GM12878 (cell line): ENCODE measurements at regions not wholly inside any gene's neighbourhood (a gene's known extent, or its start where the extent isn't known, plus 50 kb on each side); places are given as distances from the start of the nearest gene placed in this dataset.

ENCODE experiments used
- ATAC-seq: fragments of 200-7000 bp; cut with Tn5 transposase; 3 replicates; pipeline ENCODE4 v1.9.1; 2020; ENCODE audit warnings: mild to moderate bottlenecking, moderate library complexity
- BruUV-seq: library from RNA; stranded (reverse); fragments of 400-500 nt; replicated peaks from 2 replicates; lab custom pipeline; 2021; lab: Mats Ljungman, UMichigan
- CTCF ChIA-PET: fragments of 300-600 bp; sonication (Branson Sonifier 250); formaldehyde crosslinking; extraction: SDS; loops from one replicate; lab custom pipeline; 2021; ENCODE audit warnings: inconsistent platforms; lab: Yijun Ruan, JAX
- POLR2A ChIA-PET: fragments of 350-600 bp; formaldehyde crosslinking; extraction: SDS; loops from one replicate; lab custom pipeline; 2021; ENCODE audit warnings: inconsistent platforms; lab: Charles Lee
- RAD21 ChIA-PET: fragments of 300-600 bp; sonication (Branson Sonifier 250); formaldehyde crosslinking; loops from one replicate; lab custom pipeline; 2023; ENCODE audit warnings: antibody characterized with exemption; ENCODE audit not compliant: unreplicated experiment; lab: Charles Lee
- SMC1A ChIA-PET: fragments of 300-600 bp; sonication (Branson Sonifier 250); formaldehyde crosslinking; loops from one replicate; lab custom pipeline; 2023; ENCODE audit not compliant: unreplicated experiment, uncharacterized antibody; lab: Charles Lee
- DNase-seq: peaks from one replicate; pipeline ENCODE4 v3.0.0-alpha.2; 2011; ENCODE audit warnings: low read depth, low spot score
- FAIRE-seq: peaks from 3 replicates; lab custom pipeline; 2011; peaks lifted over from hg19 to GRCh38; lab: Jason Lieb, UNC
- H2AFZ ChIP-seq: 2 replicates; pipeline ENCODE4 v1.6.0; 2011; ENCODE audit warnings: low read depth, low read length, control low read depth; ENCODE audit not compliant: control insufficient read depth
- H3K27ac ChIP-seq: 2 replicates; pipeline ENCODE4 v1.5.1; 2011; ENCODE audit warnings: control low read depth; ENCODE audit not compliant: control insufficient read depth, insufficient read depth
- H3K27me3 ChIP-seq, 2 experiments: replicated peaks in 1 of 2; 2 replicates each; pipeline versions ENCODE4 v1.6.0 to v1.6.1; 2011; ENCODE audit warnings: low read length in 1 of 2; ENCODE audit not compliant: control insufficient read depth in 2 of 2, insufficient read depth in 2 of 2
- H3K36me3 ChIP-seq, 2 experiments: 2 replicates each; pipeline ENCODE4 v1.5.1; 2011; ENCODE audit warnings: low read length in 1 of 2; ENCODE audit not compliant: control insufficient read depth in 2 of 2, insufficient read depth in 2 of 2
- H3K4me1 ChIP-seq: 2 replicates; pipeline ENCODE4 v1.6.1; 2011; ENCODE audit warnings: mild to moderate bottlenecking, low read length, moderate library complexity, mixed read lengths; ENCODE audit not compliant: control insufficient read depth, insufficient read depth
- H3K4me2 ChIP-seq: 2 replicates; pipeline ENCODE4 v1.6.0; 2011; ENCODE audit warnings: control low read depth; ENCODE audit not compliant: control insufficient read depth, insufficient read depth
- H3K4me3 ChIP-seq: fragments of 200-600 bp; sonication (generic); 2 replicates; pipeline ENCODE4 v1.5.1; 2016
- H3K79me2 ChIP-seq: 2 replicates; pipeline ENCODE4 v1.6.0; 2011; ENCODE audit warnings: low read length; ENCODE audit not compliant: control insufficient read depth, insufficient read depth
- H3K9ac ChIP-seq: 2 replicates; pipeline ENCODE4 v1.8.0; 2011; ENCODE audit warnings: low read length, control low read depth, mixed read lengths; ENCODE audit not compliant: control insufficient read depth, insufficient read depth
- H3K9me3 ChIP-seq: replicated peaks from 3 replicates; pipeline ENCODE4 v1.5.1; 2011; ENCODE audit warnings: mild to moderate bottlenecking, low read length; ENCODE audit not compliant: control insufficient read depth, insufficient read depth
- H4K20me1 ChIP-seq: 2 replicates; pipeline ENCODE4 v1.6.0; 2011; ENCODE audit not compliant: control insufficient read depth, insufficient read depth
- BRCA1 ChIP-seq: IDR thresholded peaks from 2 replicates; pipeline ENCODE4 v1.6.1; 2011; ENCODE audit warnings: low read depth, low read length, improper control_type of control experiment
- CEBPB ChIP-seq, 2 experiments: fragments of 150-350 bp in 1 of 2; IDR thresholded peaks; 2 replicates each; pipeline ENCODE4 v1.6.1; 2012 to 2014; ENCODE audit warnings: low read depth in 2 of 2, low read length in 2 of 2, borderline replicate concordance in 1 of 2, inconsistent platforms in 1 of 2
- HCFC1 ChIP-seq: fragments of 150-350 bp; IDR thresholded peaks from 2 replicates; pipeline ENCODE4 v1.6.1; 2014; ENCODE audit warnings: low read length
- MYB ChIP-seq: fragments of 150-350 bp; IDR thresholded peaks from 2 replicates; pipeline ENCODE4 v1.6.1; 2014; ENCODE audit warnings: mild to moderate bottlenecking, low read depth, low read length, borderline replicate concordance
- NFYA ChIP-seq: IDR thresholded peaks from 2 replicates; pipeline ENCODE4 v1.6.1; 2011; ENCODE audit warnings: low read depth, mild to moderate bottlenecking, low read length, improper control_type of control experiment, borderline replicate concordance
- NRF1 ChIP-seq: conservative IDR thresholded peaks from 2 replicates; pipeline ENCODE4 v1.6.1; 2011; ENCODE audit warnings: mild to moderate bottlenecking, low read depth, low read length, improper control_type of control experiment
- PAX8 ChIP-seq: fragments of 450-650 bp; IDR thresholded peaks from 2 replicates; pipeline ENCODE4 v1.6.1; 2017; ENCODE audit warnings: mild to moderate bottlenecking, moderate library complexity
- SIN3A ChIP-seq: IDR thresholded peaks from 2 replicates; pipeline ENCODE4 v1.6.1; 2012; ENCODE audit warnings: low read depth, low read length, improper control_type of control experiment
- TCF12 ChIP-seq: IDR thresholded peaks from 2 replicates; pipeline ENCODE4 v1.6.1; 2011; ENCODE audit warnings: low read depth, mild to moderate bottlenecking, low read length
- ZBED1 ChIP-seq: IDR thresholded peaks from 2 replicates; pipeline ENCODE4 v1.6.1; 2016; ENCODE audit warnings: borderline replicate concordance
- ZNF207 ChIP-seq: fragments of 450-650 bp; IDR thresholded peaks from 2 replicates; pipeline ENCODE4 v1.6.1; 2014; ENCODE audit warnings: antibody characterized with exemption, mild to moderate bottlenecking, borderline replicate concordance
- ZNF24 ChIP-seq: fragments of 450-650 bp; IDR thresholded peaks from 2 replicates; pipeline ENCODE4 v1.6.1; 2017; ENCODE audit warnings: antibody characterized with exemption, mild to moderate bottlenecking
- WGBS: methylation state at CpG from one replicate; pipeline ENCODE4 v1.1.6; 2016; ENCODE audit warnings: low lambda C conversion rate; ENCODE audit not compliant: insufficient replicate concordance, insufficient coverage; ENCODE audit errors: missing lambda C conversion rate; 5-methylcytosine and 5-hydroxymethylcytosine counted together
- in situ Hi-C: fragments of 300-500 bp; cut with MboI; formaldehyde crosslinking; loops from 9 replicates; pipeline ENCODE4 v1.14.3; 2018; ENCODE audit warnings: mixed read lengths
- intact Hi-C: fragments of 100-400 bp; cut with micrococcal nuclease; formaldehyde crosslinking; loops from one replicate; pipeline ENCODE4 v1.14.2; 2022; ENCODE audit not compliant: unreplicated experiment
- TF ChIP-seq, protein P1 (sequence below): IDR thresholded peaks from 2 replicates; pipeline ENCODE4 v1.6.1; 2011; ENCODE audit warnings: mild to moderate bottlenecking, low read depth, low read length, moderate library complexity; ENCODE audit not compliant: insufficient replicate concordance
- TF ChIP-seq, protein P2 (sequence below): fragments of 450-650 bp; IDR thresholded peaks from 2 replicates; pipeline ENCODE4 v1.6.1; 2016; ENCODE audit warnings: mild to moderate bottlenecking
- TF ChIP-seq, protein P3 (sequence below): fragments of 450-650 bp; IDR thresholded peaks from 2 replicates; pipeline ENCODE4 v1.6.1; 2018; ENCODE audit warnings: borderline replicate concordance, mild to moderate bottlenecking; ENCODE audit not compliant: partially characterized antibody
- TF ChIP-seq, protein P4 (sequence below): IDR thresholded peaks from 2 replicates; pipeline ENCODE4 v1.6.1; 2011; ENCODE audit warnings: borderline replicate concordance, low read depth, mild to moderate bottlenecking, moderate library complexity, low read length; ENCODE audit not compliant: insufficient read depth, poor library complexity, severe bottlenecking
- TF ChIP-seq, protein P5 (sequence below): IDR thresholded peaks from 2 replicates; pipeline ENCODE4 v1.6.1; 2012; ENCODE audit warnings: low read depth, low read length, improper control_type of control experiment

DNA sequence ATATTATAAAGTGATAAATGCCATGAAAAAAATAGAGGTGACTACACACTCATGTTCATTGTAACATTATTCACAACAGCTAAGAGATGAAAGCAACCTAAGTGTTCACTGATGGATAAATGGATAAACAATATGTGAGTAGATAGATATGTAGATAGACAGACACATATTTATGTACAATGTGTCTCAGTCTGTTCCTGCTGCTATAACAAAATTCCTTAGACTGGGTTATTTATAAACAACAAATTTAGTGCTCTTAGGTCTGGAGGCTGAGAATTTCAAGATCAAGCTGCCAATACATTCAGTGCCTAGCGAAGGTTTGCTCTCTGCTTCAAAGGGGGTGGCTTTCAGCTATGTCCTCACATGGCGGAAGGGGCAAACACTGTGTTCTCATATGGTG is 312.5 kb downstream of the ZNF621 start:
- Histone ChIP-seq H2AFZ (no peak overlapping the region), H3K4me2 (no peak overlapping the region), H3K36me3 (no peaks in the 10 kb centered on the region), H3K27ac (no peak overlapping the region), H3K9ac (no peak overlapping the region), H3K4me3 (no peak overlapping the region), H3K79me2 (no peaks in the 10 kb centered on the region), H4K20me1 (no peaks in the 10 kb centered on the region), H3K4me1 (no peaks in the 10 kb centered on the region), H3K27me3 (no peaks in the 10 kb centered on the region), H3K9me3 (no peaks in the 10 kb centered on the region; the same call in 2 of the 3 replicates)
- ATAC-seq (no peak), DNase-seq (no peak), FAIRE-seq (no peak)
- in situ Hi-C loops (no loop called here), intact Hi-C loops (no loop called here)
- ChIA-PET POLR2A (no interaction called here), RAD21 (no interaction called here), SMC1A (interaction anchor here (1.0 to 1.9 kb wide), 3 partner anchors 9 to 13 kb away, joined by 4 to 5 read pairs (median 5); no protein-coding TSS in a partner anchor)
- WGBS = 73% methylated on average over 2 of the region's 2 CpGs
- TF ChIP-seq ZNF24 = no peak
- TF ChIP-seq NRF1 = no peak
- no peak for TF ChIP-seq PAX8
- TF ChIP-seq SIN3A = no peak
- TF ChIP-seq HCFC1 = no peak
- no peak for TF ChIP-seq MYB
- no peak for TF ChIP-seq ZNF207
- TF ChIP-seq, protein P1, sequence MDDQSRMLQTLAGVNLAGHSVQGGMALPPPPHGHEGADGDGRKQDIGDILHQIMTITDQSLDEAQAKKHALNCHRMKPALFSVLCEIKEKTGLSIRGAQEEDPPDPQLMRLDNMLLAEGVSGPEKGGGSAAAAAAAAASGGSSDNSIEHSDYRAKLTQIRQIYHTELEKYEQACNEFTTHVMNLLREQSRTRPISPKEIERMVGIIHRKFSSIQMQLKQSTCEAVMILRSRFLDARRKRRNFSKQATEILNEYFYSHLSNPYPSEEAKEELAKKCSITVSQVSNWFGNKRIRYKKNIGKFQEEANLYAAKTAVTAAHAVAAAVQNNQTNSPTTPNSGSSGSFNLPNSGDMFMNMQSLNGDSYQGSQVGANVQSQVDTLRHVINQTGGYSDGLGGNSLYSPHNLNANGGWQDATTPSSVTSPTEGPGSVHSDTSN = no peak
- no peak for TF ChIP-seq BRCA1
- no peak for TF ChIP-seq ZBED1
- TF ChIP-seq, protein P2, sequence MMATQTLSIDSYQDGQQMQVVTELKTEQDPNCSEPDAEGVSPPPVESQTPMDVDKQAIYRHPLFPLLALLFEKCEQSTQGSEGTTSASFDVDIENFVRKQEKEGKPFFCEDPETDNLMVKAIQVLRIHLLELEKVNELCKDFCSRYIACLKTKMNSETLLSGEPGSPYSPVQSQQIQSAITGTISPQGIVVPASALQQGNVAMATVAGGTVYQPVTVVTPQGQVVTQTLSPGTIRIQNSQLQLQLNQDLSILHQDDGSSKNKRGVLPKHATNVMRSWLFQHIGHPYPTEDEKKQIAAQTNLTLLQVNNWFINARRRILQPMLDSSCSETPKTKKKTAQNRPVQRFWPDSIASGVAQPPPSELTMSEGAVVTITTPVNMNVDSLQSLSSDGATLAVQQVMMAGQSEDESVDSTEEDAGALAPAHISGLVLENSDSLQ = no peak
- no peak for TF ChIP-seq CEBPB (IDR thresholded peaks at IDR 0.05; ENCODE audit: borderline replicate concordance in 1 of 2, low read depth in 2 of 2, low read length in 2 of 2)
- TF ChIP-seq, protein P3, sequence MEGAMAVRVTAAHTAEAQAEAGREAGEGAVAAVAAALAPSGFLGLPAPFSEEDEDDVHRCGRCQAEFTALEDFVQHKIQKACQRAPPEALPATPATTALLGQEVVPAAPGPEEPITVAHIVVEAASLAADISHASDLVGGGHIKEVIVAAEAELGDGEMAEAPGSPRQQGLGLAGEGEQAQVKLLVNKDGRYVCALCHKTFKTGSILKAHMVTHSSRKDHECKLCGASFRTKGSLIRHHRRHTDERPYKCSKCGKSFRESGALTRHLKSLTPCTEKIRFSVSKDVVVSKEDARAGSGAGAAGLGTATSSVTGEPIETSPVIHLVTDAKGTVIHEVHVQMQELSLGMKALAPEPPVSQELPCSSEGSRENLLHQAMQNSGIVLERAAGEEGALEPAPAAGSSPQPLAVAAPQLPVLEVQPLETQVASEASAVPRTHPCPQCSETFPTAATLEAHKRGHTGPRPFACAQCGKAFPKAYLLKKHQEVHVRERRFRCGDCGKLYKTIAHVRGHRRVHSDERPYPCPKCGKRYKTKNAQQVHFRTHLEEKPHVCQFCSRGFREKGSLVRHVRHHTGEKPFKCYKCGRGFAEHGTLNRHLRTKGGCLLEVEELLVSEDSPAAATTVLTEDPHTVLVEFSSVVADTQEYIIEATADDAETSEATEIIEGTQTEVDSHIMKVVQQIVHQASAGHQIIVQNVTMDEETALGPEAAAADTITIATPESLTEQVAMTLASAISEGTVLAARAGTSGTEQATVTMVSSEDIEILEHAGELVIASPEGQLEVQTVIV = no peak
- TF ChIP-seq, protein P4, sequence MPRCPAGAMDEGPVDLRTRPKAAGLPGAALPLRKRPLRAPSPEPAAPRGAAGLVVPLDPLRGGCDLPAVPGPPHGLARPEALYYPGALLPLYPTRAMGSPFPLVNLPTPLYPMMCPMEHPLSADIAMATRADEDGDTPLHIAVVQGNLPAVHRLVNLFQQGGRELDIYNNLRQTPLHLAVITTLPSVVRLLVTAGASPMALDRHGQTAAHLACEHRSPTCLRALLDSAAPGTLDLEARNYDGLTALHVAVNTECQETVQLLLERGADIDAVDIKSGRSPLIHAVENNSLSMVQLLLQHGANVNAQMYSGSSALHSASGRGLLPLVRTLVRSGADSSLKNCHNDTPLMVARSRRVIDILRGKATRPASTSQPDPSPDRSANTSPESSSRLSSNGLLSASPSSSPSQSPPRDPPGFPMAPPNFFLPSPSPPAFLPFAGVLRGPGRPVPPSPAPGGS = no peak
- TF ChIP-seq NFYA = no peak
- TF ChIP-seq TCF12 = no peak
- TF ChIP-seq, protein P5, sequence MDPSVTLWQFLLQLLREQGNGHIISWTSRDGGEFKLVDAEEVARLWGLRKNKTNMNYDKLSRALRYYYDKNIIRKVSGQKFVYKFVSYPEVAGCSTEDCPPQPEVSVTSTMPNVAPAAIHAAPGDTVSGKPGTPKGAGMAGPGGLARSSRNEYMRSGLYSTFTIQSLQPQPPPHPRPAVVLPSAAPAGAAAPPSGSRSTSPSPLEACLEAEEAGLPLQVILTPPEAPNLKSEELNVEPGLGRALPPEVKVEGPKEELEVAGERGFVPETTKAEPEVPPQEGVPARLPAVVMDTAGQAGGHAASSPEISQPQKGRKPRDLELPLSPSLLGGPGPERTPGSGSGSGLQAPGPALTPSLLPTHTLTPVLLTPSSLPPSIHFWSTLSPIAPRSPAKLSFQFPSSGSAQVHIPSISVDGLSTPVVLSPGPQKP = no peak
- TF ChIP-seq, all 136 proteins: peak for 0
- BruUV-seq = no TSS peak
- CTCF ChIA-PET = no interaction called here
